K562 (cell line): ENCODE measurements at regions not wholly inside any gene's neighbourhood (a gene's known extent, or its start where the extent isn't known, plus 50 kb on each side); places are given as distances from the start of the nearest gene placed in this dataset.

Experiments
- ATAC-seq: fragments of 200-7000 bp; cut with Tn5 transposase; 3 replicates; pipeline ENCODE4 v1.9.1; 2020; ENCODE audit warnings: moderate library complexity
- BruUV-seq: library from RNA; stranded (reverse); fragments of 400-500 nt; replicated peaks from 2 replicates; lab custom pipeline; 2021; lab: Mats Ljungman, UMichigan
- CTCF ChIA-PET: fragments of 300-600 bp; formaldehyde crosslinking; extraction: SDS; loops from one replicate; lab custom pipeline; 2021; ENCODE audit warnings: low intra/inter-chr PET ratio; lab: Yijun Ruan, JAX
- POLR2A ChIA-PET: fragments of 300-600, 350-650 bp; sonication (Branson Sonifier 250); formaldehyde crosslinking; extraction: SDS; loops from one replicate; lab custom pipeline; 2021; ENCODE audit warnings: antibody characterized with exemption, inconsistent platforms; lab: Yijun Ruan, JAX
- DNase-seq, 4 experiments: peaks; one replicate each; pipeline versions ENCODE4 v3.0.0 to v3.0.0-alpha.2; 2011 to 2018; ENCODE audit warnings: low spot score in 3 of 4, mixed read lengths in 3 of 4; ENCODE audit errors: extremely low read depth in 1 of 4
- FAIRE-seq: peaks from 2 replicates; lab custom pipeline; 2011; peaks lifted over from hg19 to GRCh38; lab: Jason Lieb, UNC
- H2AFZ ChIP-seq: 2 replicates; pipeline ENCODE4 v1.6.0; 2011; ENCODE audit warnings: low read depth, low read length, control low read depth, inconsistent platforms
- H3K27ac ChIP-seq: fragments of 200-600 bp; 3 replicates; pipeline ENCODE4 v1.8.0; 2011; ENCODE audit warnings: low read depth, mild to moderate bottlenecking, control low read depth, inconsistent platforms, low read length, moderate library complexity, mixed read lengths; ENCODE audit errors: extremely low read depth
- H3K27me3 ChIP-seq, 2 experiments: fragments of 300-600 bp in 1 of 2; 2 replicates in 1 of 2; 3 replicates in 1 of 2; pipeline versions ENCODE4 v1.6.0 to v1.8.0; 2011; ENCODE audit warnings: inconsistent platforms in 2 of 2, low read length in 2 of 2, mild to moderate bottlenecking in 1 of 2, mixed read lengths in 1 of 2, moderate library complexity in 1 of 2; ENCODE audit not compliant: control insufficient read depth in 2 of 2, insufficient read depth in 2 of 2
- H3K36me3 ChIP-seq: fragments of 300-600 bp; 3 replicates; pipeline ENCODE4 v1.8.0; 2011; ENCODE audit warnings: mild to moderate bottlenecking, low read length, inconsistent platforms; ENCODE audit not compliant: control insufficient read depth, insufficient read depth
- H3K4me1 ChIP-seq, 2 experiments: fragments of 200-600 bp in 1 of 2; replicated peaks in 1 of 2; 2 replicates in 1 of 2; 3 replicates in 1 of 2; pipeline versions ENCODE4 v1.5.1 to v1.8.0; 2011; ENCODE audit warnings: inconsistent platforms in 2 of 2, low read length in 2 of 2, mild to moderate bottlenecking in 1 of 2, mixed read lengths in 1 of 2, moderate library complexity in 1 of 2; ENCODE audit not compliant: control insufficient read depth in 2 of 2, insufficient read depth in 2 of 2
- H3K4me2 ChIP-seq: 2 replicates; pipeline ENCODE4 v1.6.1; 2011; ENCODE audit warnings: low read length, control low read depth, inconsistent platforms, mixed read lengths; ENCODE audit not compliant: insufficient read depth
- H3K4me3 ChIP-seq: fragments of 200-600 bp; sonication (generic), shearing (Covaris generic); 2 replicates; pipeline ENCODE4 v1.5.1; 2016; ENCODE audit warnings: control low read depth, inconsistent platforms
- H3K79me2 ChIP-seq: fragments of 200-600 bp; 3 replicates; pipeline ENCODE4 v1.8.0; 2011; ENCODE audit warnings: low read length, inconsistent platforms; ENCODE audit not compliant: control insufficient read depth, insufficient read depth
- H3K9ac ChIP-seq, 2 experiments: 2 replicates each; pipeline versions ENCODE4 v1.6.0 to v1.6.1; 2011; ENCODE audit warnings: low read depth in 2 of 2, low read length in 2 of 2, control low read depth in 1 of 2, inconsistent platforms in 1 of 2, mild to moderate bottlenecking in 1 of 2, mixed read lengths in 1 of 2; ENCODE audit not compliant: insufficient read depth in 1 of 2
- H3K9me1 ChIP-seq: one replicate; pipeline ENCODE4 v1.6.0; 2011; ENCODE audit warnings: inconsistent platforms, mild to moderate bottlenecking, low read length, moderate library complexity; ENCODE audit not compliant: control insufficient read depth, insufficient read depth
- H3K9me3 ChIP-seq: replicated peaks from 2 replicates; pipeline ENCODE4 v1.5.1; 2011; ENCODE audit warnings: low read depth, low read length, inconsistent platforms; ENCODE audit not compliant: control insufficient read depth, insufficient read depth
- H4K20me1 ChIP-seq: replicated peaks from 2 replicates; pipeline ENCODE4 v1.6.1; 2011; ENCODE audit warnings: low read length, inconsistent platforms, mixed read lengths; ENCODE audit not compliant: control insufficient read depth, insufficient read depth
- EHMT2 ChIP-seq: fragments of 450-650 bp; IDR thresholded peaks from 2 replicates; pipeline ENCODE4 v1.6.1; 2018; ENCODE audit warnings: antibody characterized with exemption
- FOS ChIP-seq: IDR thresholded peaks from 3 replicates; pipeline ENCODE4 v1.6.1; 2011; ENCODE audit not compliant: insufficient read length; ENCODE audit errors: extremely low read depth
- FOXJ3 ChIP-seq: sonication (generic); formaldehyde crosslinking; IDR thresholded peaks from 2 replicates; pipeline ENCODE4 v1.4.0; 2020; ENCODE audit warnings: mild to moderate bottlenecking, missing genetic modification reagents
- KDM5B ChIP-seq: fragments of 200-600 bp; sonication (generic); IDR thresholded peaks from 2 replicates; pipeline ENCODE4 v1.6.1; 2012; ENCODE audit warnings: low read depth, mild to moderate bottlenecking, moderate library complexity, low read length, control low read depth, inconsistent platforms; ENCODE audit not compliant: insufficient replicate concordance
- L3MBTL2 ChIP-seq: fragments of 450-650 bp; IDR thresholded peaks from 2 replicates; pipeline ENCODE4 v1.6.1; 2016; ENCODE audit warnings: mild to moderate bottlenecking, moderate library complexity
- MAFK ChIP-seq: IDR thresholded peaks from 2 replicates; pipeline ENCODE4 v1.6.1; 2011; ENCODE audit warnings: low read length, improper control_type of control experiment
- MAX ChIP-seq: sonication (generic); formaldehyde crosslinking; IDR thresholded peaks from 2 replicates; pipeline ENCODE4 v1.9.0; 2022; ENCODE audit warnings: mild to moderate bottlenecking, missing genetic modification reagents
- PYGO2 ChIP-seq: fragments of 450-650 bp; IDR thresholded peaks from 2 replicates; pipeline ENCODE4 v1.6.1; 2016; ENCODE audit warnings: mild to moderate bottlenecking, missing genetic modification characterization, moderate library complexity, missing compliant biosample characterization
- SMARCA4 ChIP-seq: fragments of 450-650 bp; IDR thresholded peaks from 2 replicates; pipeline ENCODE4 v1.6.1; 2016
- TFAM ChIP-seq: fragments of 250-450 bp; sonication (Bioruptor Pico); conservative IDR thresholded peaks from 2 replicates; pipeline ENCODE4 v1.5.0; 2021; ENCODE audit warnings: mild to moderate bottlenecking, moderate library complexity
- ZNF239 ChIP-seq: fragments of 250-450 bp; sonication (Bioruptor Pico); IDR thresholded peaks from 2 replicates; pipeline ENCODE4 v1.4.0; 2020; ENCODE audit warnings: mild to moderate bottlenecking
- ZNF282 ChIP-seq: sonication (generic); formaldehyde crosslinking; IDR thresholded peaks from 2 replicates; pipeline ENCODE4 v1.8.1; 2023; ENCODE audit warnings: missing genetic modification reagents
- ZNF583 ChIP-seq: fragments of 250-450 bp; sonication (Bioruptor Pico); IDR thresholded peaks from 2 replicates; pipeline ENCODE4 v1.4.0; 2020
- ZNF707 ChIP-seq: fragments of 250-450 bp; sonication (Bioruptor Pico); conservative IDR thresholded peaks from 2 replicates; pipeline ENCODE4 v1.8.0; 2022; ENCODE audit warnings: inconsistent platforms, mild to moderate bottlenecking, moderate library complexity
- WGBS: fragments of 100-300 bp; shearing (Covaris generic); methylation state at CpG from one replicate; pipeline ENCODE4 v1.1.6; 2016; ENCODE audit warnings: low coverage, mixed read lengths; ENCODE audit not compliant: insufficient coverage; ENCODE audit errors: missing lambda C conversion rate; 5-methylcytosine and 5-hydroxymethylcytosine counted together
- in situ Hi-C: fragments of 300-500 bp; cut with MboI; formaldehyde crosslinking; loops from 4 replicates; pipeline ENCODE4 v1.15.0; 2018; ENCODE audit warnings: inconsistent platforms, mixed read lengths
- intact Hi-C: fragments of 100-400 bp; cut with micrococcal nuclease; formaldehyde crosslinking; loops from 2 replicates; pipeline ENCODE4 v1.14.2; 2022
- TF ChIP-seq, protein P1 (sequence below): sonication (generic); formaldehyde crosslinking; IDR thresholded peaks from 2 replicates; pipeline ENCODE4 v1.8.0; 2023; ENCODE audit warnings: mild to moderate bottlenecking, missing genetic modification reagents
- TF ChIP-seq, protein P2 (sequence below): IDR thresholded peaks from 3 replicates; pipeline ENCODE4 v1.6.1; 2011; ENCODE audit warnings: borderline replicate concordance, mild to moderate bottlenecking, moderate library complexity; ENCODE audit not compliant: insufficient read length; ENCODE audit errors: extremely low read depth
- TF ChIP-seq, protein P3 (sequence below), 3 experiments: fragments of 200-800 bp in 1 of 3; sonication (Bioruptor generic) in 1 of 3; sonication (generic) in 1 of 3; formaldehyde crosslinking in 1 of 3; IDR thresholded peaks; 2 replicates each; pipeline versions ENCODE4 v1.6.1 to v1.8.0; 2016 to 2022; ENCODE audit warnings: mild to moderate bottlenecking in 2 of 3, missing compliant biosample characterization in 2 of 3, missing genetic modification characterization in 2 of 3, missing genetic modification reagents in 1 of 3

DNA sequence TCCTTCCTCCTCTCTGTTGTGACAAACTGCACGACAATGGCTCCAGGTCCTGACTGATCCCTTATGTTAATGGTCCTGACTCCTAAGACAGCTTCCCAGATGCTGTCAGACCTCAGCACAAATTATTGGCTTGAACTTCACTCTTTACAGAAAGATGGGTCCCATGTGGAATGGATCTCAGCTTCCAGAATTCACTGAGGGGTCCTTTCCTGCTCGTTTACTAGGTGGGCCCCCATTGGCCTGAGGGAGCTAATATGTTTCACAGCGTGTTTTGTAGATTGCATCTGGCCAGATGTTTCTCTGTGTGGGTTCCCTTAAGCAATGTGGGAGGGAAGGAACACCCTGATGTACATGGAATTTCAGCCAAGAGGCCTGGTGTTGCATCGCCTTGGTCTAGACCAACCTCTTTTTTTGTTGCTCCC lies 826.6 kb downstream of the MAFB start:
- Histone ChIP-seq H3K9me1 (no peaks in the 10 kb centered on the region), H2AFZ (no peak overlapping the region), H3K9me3 (no peaks in the 10 kb centered on the region), H3K27ac (no peak overlapping the region), H3K36me3 (no peaks in the 10 kb centered on the region), H3K9ac (no peak overlapping the region), H4K20me1 (no peaks in the 10 kb centered on the region), H3K4me2 (no peak overlapping the region), H3K4me1 (no peaks in the 10 kb centered on the region), H3K27me3 (no peaks in the 10 kb centered on the region), H3K79me2 (no peaks in the 10 kb centered on the region), H3K4me3 (no peak overlapping the region)
- DNase-seq (no peak), ATAC-seq (no peak), FAIRE-seq (no peak)
- no peak for TF ChIP-seq ZNF282 (CRISPR knock-in tag)
- TF ChIP-seq, protein P1, sequence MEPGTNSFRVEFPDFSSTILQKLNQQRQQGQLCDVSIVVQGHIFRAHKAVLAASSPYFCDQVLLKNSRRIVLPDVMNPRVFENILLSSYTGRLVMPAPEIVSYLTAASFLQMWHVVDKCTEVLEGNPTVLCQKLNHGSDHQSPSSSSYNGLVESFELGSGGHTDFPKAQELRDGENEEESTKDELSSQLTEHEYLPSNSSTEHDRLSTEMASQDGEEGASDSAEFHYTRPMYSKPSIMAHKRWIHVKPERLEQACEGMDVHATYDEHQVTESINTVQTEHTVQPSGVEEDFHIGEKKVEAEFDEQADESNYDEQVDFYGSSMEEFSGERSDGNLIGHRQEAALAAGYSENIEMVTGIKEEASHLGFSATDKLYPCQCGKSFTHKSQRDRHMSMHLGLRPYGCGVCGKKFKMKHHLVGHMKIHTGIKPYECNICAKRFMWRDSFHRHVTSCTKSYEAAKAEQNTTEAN: no peak
- TF ChIP-seq FOXJ3 (CRISPR knock-in tag): no peak
- TF ChIP-seq FOS: no peak
- TF ChIP-seq ZNF239: no peak
- no peak for TF ChIP-seq EHMT2
- no peak for TF ChIP-seq L3MBTL2
- no peak for TF ChIP-seq MAFK
- no peak for TF ChIP-seq KDM5B
- no peak for TF ChIP-seq PYGO2
- TF ChIP-seq ZNF583 (CRISPR knock-in tag): no peak
- TF ChIP-seq SMARCA4: no peak
- no peak for TF ChIP-seq TFAM (CRISPR knock-in tag)
- no peak for TF ChIP-seq ZNF707 (CRISPR knock-in tag)
- no peak for TF ChIP-seq MAX (CRISPR knock-in tag)
- TF ChIP-seq, protein P2, sequence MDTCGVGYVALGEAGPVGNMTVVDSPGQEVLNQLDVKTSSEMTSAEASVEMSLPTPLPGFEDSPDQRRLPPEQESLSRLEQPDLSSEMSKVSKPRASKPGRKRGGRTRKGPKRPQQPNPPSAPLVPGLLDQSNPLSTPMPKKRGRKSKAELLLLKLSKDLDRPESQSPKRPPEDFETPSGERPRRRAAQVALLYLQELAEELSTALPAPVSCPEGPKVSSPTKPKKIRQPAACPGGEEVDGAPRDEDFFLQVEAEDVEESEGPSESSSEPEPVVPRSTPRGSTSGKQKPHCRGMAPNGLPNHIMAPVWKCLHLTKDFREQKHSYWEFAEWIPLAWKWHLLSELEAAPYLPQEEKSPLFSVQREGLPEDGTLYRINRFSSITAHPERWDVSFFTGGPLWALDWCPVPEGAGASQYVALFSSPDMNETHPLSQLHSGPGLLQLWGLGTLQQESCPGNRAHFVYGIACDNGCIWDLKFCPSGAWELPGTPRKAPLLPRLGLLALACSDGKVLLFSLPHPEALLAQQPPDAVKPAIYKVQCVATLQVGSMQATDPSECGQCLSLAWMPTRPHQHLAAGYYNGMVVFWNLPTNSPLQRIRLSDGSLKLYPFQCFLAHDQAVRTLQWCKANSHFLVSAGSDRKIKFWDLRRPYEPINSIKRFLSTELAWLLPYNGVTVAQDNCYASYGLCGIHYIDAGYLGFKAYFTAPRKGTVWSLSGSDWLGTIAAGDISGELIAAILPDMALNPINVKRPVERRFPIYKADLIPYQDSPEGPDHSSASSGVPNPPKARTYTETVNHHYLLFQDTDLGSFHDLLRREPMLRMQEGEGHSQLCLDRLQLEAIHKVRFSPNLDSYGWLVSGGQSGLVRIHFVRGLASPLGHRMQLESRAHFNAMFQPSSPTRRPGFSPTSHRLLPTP: no peak
- TF ChIP-seq, protein P3, sequence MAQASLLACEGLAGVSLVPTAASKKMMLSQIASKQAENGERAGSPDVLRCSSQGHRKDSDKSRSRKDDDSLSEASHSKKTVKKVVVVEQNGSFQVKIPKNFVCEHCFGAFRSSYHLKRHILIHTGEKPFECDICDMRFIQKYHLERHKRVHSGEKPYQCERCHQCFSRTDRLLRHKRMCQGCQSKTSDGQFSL (CRISPR knock-in tag; IDR thresholded peaks at IDR 0.05): no peak
- TF ChIP-seq, protein P3 (tag; IDR thresholded peaks at IDR 0.05): no peak
- CTCF ChIA-PET: no interaction called here
- intact Hi-C loops: no loop called here
- in situ Hi-C loops: no loop called here
- BruUV-seq: no TSS peak
- WGBS: 2% methylated on average over 3 of the region's 4 CpGs
- POLR2A ChIA-PET: no interaction called here
